Gastroesophageal sphincter (tissue), 4 donors: ENCODE measurements at regions not wholly inside any gene's neighbourhood (a gene's known extent, or its start where the extent isn't known, plus 50 kb on each side); places are given as distances from the start of the nearest gene placed in this dataset.

Experiments
- ATAC-seq: fragments of 150-250 bp; one replicate; pipeline ENCODE4 v1.9.1; 2016; ENCODE audit warnings: mild to moderate bottlenecking, moderate library complexity
- H3K27ac ChIP-seq, 4 donors: fragments of 200-600 bp; sonication (generic) in 3 of 4; 1 replicate in 3 of 4; 2 replicates in 1 of 4; pipeline ENCODE4 v1.5.1; 2016 to 2019
- H3K27me3 ChIP-seq: fragments of 200-600 bp; sonication (generic); one replicate; pipeline ENCODE4 v1.5.1; 2019
- H3K36me3 ChIP-seq, 2 donors: fragments of 200-600 bp; sonication (generic); one replicate each; pipeline ENCODE4 v1.5.1; 2019; ENCODE audit warnings: control low read depth in 1 of 2
- H3K4me1 ChIP-seq, 3 donors: fragments of 200-600 bp; sonication (generic); 1 replicate in 2 of 3; 2 replicates in 1 of 3; pipeline ENCODE4 v1.5.1; 2016 to 2019; ENCODE audit warnings: control low read depth in 2 of 3
- H3K4me3 ChIP-seq, 2 donors: fragments of 200-600 bp; sonication (generic); one replicate each; pipeline ENCODE4 v1.5.1; 2019; ENCODE audit warnings: mild to moderate bottlenecking in 1 of 2, moderate library complexity in 1 of 2
- H3K9me3 ChIP-seq, 3 donors: fragments of 200-600 bp; sonication (generic); one replicate each; pipeline ENCODE4 v1.5.1; 2017 to 2019; ENCODE audit warnings: control low read depth in 2 of 3
- CTCF ChIP-seq, 4 experiments: fragments of 200-600 bp in 2 of 4; fragments of 450-650 bp in 2 of 4; sonication (generic) in 1 of 4; IDR thresholded peaks; one replicate each; pipeline ENCODE4 v1.5.1; 2017 to 2019; ENCODE audit warnings: antibody characterized with exemption in 4 of 4, mild to moderate bottlenecking in 2 of 4, moderate library complexity in 2 of 4
- EP300 ChIP-seq: sonication (generic); formaldehyde crosslinking; IDR thresholded peaks from one replicate; pipeline ENCODE4 v1.6.1; 2017; ENCODE audit warnings: antibody characterized with exemption, mild to moderate bottlenecking
- POLR2A ChIP-seq, 2 donors: fragments of 450-650 bp; IDR thresholded peaks; one replicate each; pipeline ENCODE4 v1.6.1; 2017; ENCODE audit warnings: antibody characterized with exemption in 2 of 2, mild to moderate bottlenecking in 2 of 2, moderate library complexity in 1 of 2
- POLR2AphosphoS5 ChIP-seq: sonication (generic); formaldehyde crosslinking; IDR thresholded peaks from one replicate; pipeline ENCODE4 v1.6.1; 2017; ENCODE audit warnings: antibody characterized with exemption
- WGBS, 2 donors: methylation state at CpG; one replicate each; pipeline ENCODE4 v1.1.5; 2018; ENCODE audit warnings: low coverage in 1 of 2; 5-methylcytosine and 5-hydroxymethylcytosine counted together

- peaks cover 0 to 23% (median 17%) of the 10 kb centered on the region in 3 donors for H3K4me1 ChIP-seq
- no peaks in the 10 kb centered on the region for H3K36me3 ChIP-seq
- 94 to 100% methylated on average over 2 of the region's 2 CpGs for WGBS, 2 donors
- TF ChIP-seq POLR2AphosphoS5 (no peak), POLR2A (IDR thresholded peaks at IDR 0.05) (no peak), EP300 (no peak), CTCF (IDR thresholded peaks at IDR 0.05) (no peak)
- ATAC-seq = no peak
- peaks cover 37% of the 10 kb centered on the region for H3K27me3 ChIP-seq
- no peak overlapping the region for H3K4me3 ChIP-seq
- no peaks in the 10 kb centered on the region for H3K9me3 ChIP-seq
- H3K27ac ChIP-seq = no peak overlapping the region
Observed at GRCh38 chr11:64450168-64450560, 91.2 kb downstream of the RPS6KA4 start.

DNA sequence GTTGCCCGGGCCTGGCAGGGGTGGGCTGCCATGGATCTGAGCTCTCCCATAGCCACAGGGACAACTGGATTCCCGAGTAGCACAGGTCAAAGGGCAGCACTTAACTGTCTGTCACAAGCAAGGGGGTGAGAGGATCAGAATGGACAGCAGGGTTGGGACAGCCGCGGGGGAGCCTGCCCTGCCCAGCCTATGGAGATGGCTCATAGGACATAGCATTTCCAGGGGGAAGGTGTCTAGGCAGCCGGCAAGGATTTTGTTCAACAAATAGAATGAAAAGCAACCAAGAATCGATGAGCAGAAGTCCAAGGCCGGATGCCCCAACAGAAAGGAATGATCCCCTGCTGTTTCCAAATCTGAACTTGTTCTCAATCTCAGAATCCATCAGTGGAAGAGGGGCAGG, 92.9 kb downstream of the RPS6KA4 start:
- Histone ChIP-seq H3K9me3 (no peaks in the 10 kb centered on the region), H3K4me1 (peaks cover 0 to 23% (median 17%) of the 10 kb centered on the region in 3 donors), H3K27me3 (peaks cover 36% of the 10 kb centered on the region), H3K36me3 (no peaks in the 10 kb centered on the region), H3K27ac (no peak overlapping the region), H3K4me3 (no peak overlapping the region)
- no peak for TF ChIP-seq CTCF (IDR thresholded peaks at IDR 0.05)
- TF ChIP-seq POLR2AphosphoS5 = no peak
- no peak for TF ChIP-seq POLR2A (IDR thresholded peaks at IDR 0.05)
- no peak for TF ChIP-seq EP300
- ATAC-seq = no peak
- 86 to 87% methylated on average over 3 to 5 of the region's 7 CpGs for WGBS, 2 donors

DNA sequence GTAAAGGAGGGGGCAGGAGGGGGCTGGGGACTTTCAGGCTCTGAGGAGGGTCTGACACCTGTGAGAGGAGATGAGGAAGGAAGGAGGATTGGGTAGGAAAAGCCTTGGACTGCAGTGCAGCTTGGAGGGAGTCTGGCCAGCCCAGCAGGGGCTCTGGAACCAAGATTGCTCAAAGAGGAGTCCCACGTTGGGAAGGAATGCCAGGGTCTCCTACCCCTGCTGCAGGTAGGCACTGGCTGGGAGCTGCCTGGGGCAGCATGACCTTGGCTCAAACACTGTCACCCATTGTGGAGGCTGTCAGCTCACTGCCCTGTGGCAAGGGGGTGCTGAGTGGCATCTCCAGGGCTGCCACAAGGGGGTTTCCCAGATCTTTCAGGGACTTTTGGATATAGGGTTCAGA, 94.5 kb downstream of the RPS6KA4 start:
- WGBS, 2 donors = 83 to 86% methylated on average over 1 of the region's 1 CpG
- ATAC-seq = no peak
- Histone ChIP-seq H3K27ac (no peak overlapping the region), H3K4me1 (peaks cover 0 to 14% (median 14%) of the 10 kb centered on the region in 3 donors), H3K27me3 (peaks cover 21% of the 10 kb centered on the region), H3K9me3 (no peaks in the 10 kb centered on the region), H3K36me3 (no peaks in the 10 kb centered on the region), H3K4me3 (no peak overlapping the region)
- no peak for TF ChIP-seq POLR2AphosphoS5
- no peak for TF ChIP-seq POLR2A (IDR thresholded peaks at IDR 0.05)

GRCh38 chr11:64455456-64456261, 96.7 kb downstream of the RPS6KA4 start:
- Histone ChIP-seq H3K4me1 (no peaks in the 10 kb centered on the region), H3K36me3 (no peaks in the 10 kb centered on the region), H3K27me3 (no peaks in the 10 kb centered on the region), H3K27ac (no peak overlapping the region), H3K9me3 (no peaks in the 10 kb centered on the region), H3K4me3 (no peak overlapping the region)
- ATAC-seq = no peak
- TF ChIP-seq EP300 = no peak
- no peak for TF ChIP-seq CTCF (IDR thresholded peaks at IDR 0.05)
- no peak for TF ChIP-seq POLR2A (IDR thresholded peaks at IDR 0.05)
- TF ChIP-seq POLR2AphosphoS5 = no peak
- 90 to 92% methylated on average over 4 to 6 of the region's 22 CpGs for WGBS, 2 donors

DNA sequence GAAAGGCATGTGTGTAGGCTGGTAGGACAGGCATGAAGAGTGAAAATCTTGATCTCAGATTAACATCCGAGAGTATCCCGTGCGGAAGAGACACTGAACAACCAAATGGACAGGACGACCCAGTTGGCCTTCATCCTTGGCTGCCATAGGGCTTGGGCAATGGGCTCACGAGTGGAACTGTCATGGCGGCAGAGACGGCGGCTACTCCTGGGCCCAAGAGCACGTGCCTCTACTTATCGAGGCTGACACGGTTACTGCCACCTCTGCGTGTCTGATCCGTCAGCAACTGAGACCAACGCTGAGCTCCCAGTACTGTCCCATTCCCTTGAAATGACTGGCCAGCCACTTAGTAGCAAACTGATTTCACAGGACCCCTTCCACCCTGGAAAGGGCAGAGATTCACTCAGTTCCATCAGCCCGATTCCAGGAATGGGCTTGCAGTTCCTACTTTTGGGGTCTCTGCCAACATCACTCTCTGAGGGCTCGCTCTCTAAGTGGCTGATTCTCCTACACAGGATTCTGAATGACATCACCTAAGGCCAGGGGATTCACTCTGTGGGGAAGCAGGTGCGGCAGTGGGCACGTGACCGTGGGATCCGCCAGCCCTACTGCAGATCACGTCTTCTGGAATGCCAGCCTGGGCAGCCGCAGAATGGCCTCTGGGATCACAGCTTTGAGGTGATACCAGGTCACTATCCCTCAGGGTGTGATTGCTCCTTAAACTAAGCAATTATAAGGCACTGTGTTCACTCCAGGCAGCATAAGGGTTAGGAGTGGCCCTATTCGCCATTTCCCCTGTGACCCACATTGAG, 97.8 kb downstream of the RPS6KA4 start:
- WGBS, 2 donors = 83% methylated on average over 12 of the region's 23 CpGs; no CpG with 5 or more reads in 1 of the 2 donors
- no peaks in the 10 kb centered on the region for H3K9me3 ChIP-seq
- no peak overlapping the region for H3K27ac ChIP-seq
- no peaks in the 10 kb centered on the region for H3K36me3 ChIP-seq
- H3K4me3 ChIP-seq = no peak overlapping the region
- no peaks in the 10 kb centered on the region for H3K4me1 ChIP-seq
- TF ChIP-seq CTCF (IDR thresholded peaks at IDR 0.05) (no peak), POLR2A (IDR thresholded peaks at IDR 0.05) (no peak), POLR2AphosphoS5 (no peak), EP300 (no peak)
- ATAC-seq = no peak
- no peaks in the 10 kb centered on the region for H3K27me3 ChIP-seq
